ENCODE measurements at regions not wholly inside any gene's neighbourhood (a gene's known extent, or its start where the extent isn't known, plus 50 kb on each side); places are given as distances from the start of the nearest gene placed in this dataset.

GRCh38 chr2:128490881-128491691 lies 172.4 kb upstream of the HS6ST1 start:
- DNase-seq (ENCODE audit: low read depth) = no peak
- H3K4me3 ChIP-seq (replicated peaks; ENCODE audit: low read depth, low read length) = no peak overlapping the region
- no peak for TF ChIP-seq CTCF (IDR thresholded peaks at IDR 0.05; ENCODE audit: low read length, missing control alignments)

DNA sequence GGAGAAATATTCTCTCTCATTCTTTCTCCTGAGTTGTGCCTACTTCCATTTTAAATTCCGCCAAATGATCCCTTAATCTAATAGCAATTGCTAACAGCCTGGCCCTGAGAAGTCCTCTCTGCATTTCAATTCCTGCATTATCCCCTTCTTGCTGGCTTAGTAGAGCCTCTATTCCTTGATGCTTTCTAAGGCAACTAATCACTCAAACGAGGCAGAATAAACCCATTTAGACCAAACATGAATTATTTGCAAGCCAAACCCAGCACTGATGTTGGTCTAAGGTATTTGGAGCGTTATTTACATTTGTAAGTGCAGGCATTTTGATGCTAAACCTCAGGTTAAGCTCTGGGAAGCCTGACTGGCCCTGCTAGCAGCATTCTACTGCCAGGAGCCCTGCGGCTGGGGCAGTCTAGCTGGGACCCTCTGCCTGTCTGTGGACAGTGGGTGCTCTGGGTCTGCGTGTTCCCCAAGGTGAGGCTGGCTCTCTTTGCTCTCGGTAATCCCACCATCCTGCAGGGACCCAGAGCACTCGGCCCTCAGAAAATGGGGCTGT lies 173.1 kb upstream of the HS6ST1 start:
- no peak for DNase-seq (ENCODE audit: low read depth)
- TF ChIP-seq CTCF (IDR thresholded peaks at IDR 0.05; ENCODE audit: low read length, missing control alignments) = no peak
- no peak overlapping the region for H3K4me3 ChIP-seq (replicated peaks; ENCODE audit: low read depth, low read length)

- no peak for DNase-seq (ENCODE audit: low read depth)
- TF ChIP-seq CTCF (IDR thresholded peaks at IDR 0.05; ENCODE audit: low read length, missing control alignments) = no peak
- H3K4me3 ChIP-seq (replicated peaks; ENCODE audit: low read depth, low read length) = no peak overlapping the region
Observed at GRCh38 chr2:128492966-128493811, 174.5 kb upstream of the HS6ST1 start.

GRCh38 chr2:128493880-128494279 lies 175.2 kb upstream of the HS6ST1 start:
- DNase-seq (ENCODE audit: low read depth) = peak; percentile 15
- TF ChIP-seq CTCF (IDR thresholded peaks at IDR 0.05; ENCODE audit: low read length, missing control alignments) = peak; percentile 2
- H3K4me3 ChIP-seq (replicated peaks; ENCODE audit: low read depth, low read length) = no peak overlapping the region

GRCh38 chr2:128494307-128494639 lies 175.6 kb upstream of the HS6ST1 start:
- DNase-seq (ENCODE audit: low read depth) = no peak
- TF ChIP-seq CTCF (IDR thresholded peaks at IDR 0.05; ENCODE audit: low read length, missing control alignments) = no peak
- H3K4me3 ChIP-seq (replicated peaks; ENCODE audit: low read depth, low read length) = no peak overlapping the region

DNA sequence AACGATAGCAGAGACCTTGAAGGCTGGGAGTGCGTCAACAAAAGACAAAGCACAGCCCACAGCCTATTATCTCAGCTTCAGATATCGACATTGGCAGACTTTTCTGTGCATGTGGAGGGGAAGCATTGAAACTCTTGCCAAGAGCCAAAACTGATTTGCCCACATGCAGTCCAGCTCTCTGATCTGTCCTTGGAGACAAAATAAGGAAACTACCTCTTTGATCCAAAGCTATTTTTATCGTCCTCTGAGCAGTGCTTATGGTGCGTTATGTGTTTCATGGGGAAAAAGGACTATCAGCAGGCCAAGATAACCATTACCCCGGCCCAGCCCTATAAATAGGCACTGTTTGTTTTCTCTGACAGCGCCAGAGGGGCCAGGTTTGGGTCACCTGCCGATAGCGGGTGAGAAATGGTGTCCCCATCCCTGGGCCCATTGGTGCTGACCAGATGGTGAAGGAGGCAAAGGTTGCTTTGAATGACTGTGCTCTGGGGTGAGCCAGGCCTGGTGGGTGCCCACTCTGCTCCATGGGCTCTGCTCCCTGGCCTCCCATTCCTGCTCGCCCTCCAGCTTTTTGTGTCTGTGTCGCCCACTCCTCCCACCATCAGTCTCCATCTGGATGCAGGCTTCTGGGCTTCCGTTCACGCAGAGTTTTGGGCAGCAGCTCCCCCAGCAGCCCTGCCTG lies 176.1 kb upstream of the HS6ST1 start:
- DNase-seq (ENCODE audit: low read depth) = peak; percentile 90
- H3K4me3 ChIP-seq (replicated peaks; ENCODE audit: low read depth, low read length) = no peak overlapping the region
- no peak for TF ChIP-seq CTCF (IDR thresholded peaks at IDR 0.05; ENCODE audit: low read length, missing control alignments)
